ENCODE measurements at regions not wholly inside any gene's neighbourhood (a gene's known extent, or its start where the extent isn't known, plus 50 kb on each side); places are given as distances from the start of the nearest gene placed in this dataset.

GRCh38 chr10:129136951-129137350, 330.1 kb upstream of the MGMT start:
- intact Hi-C loops (cut with micrococcal nuclease) = no loop called here
- Histone ChIP-seq H4K20me1 (ENCODE audit: insufficient read depth) (no peaks in the 10 kb centered on the region), H2AFZ (ENCODE audit: low read depth, low read length, poor library complexity, severe bottlenecking) (no peak overlapping the region), H3K4me3 (replicated peaks in 1 of 2; ENCODE audit: low read depth in 1 of 2, low read length in 2 of 2) (no peak overlapping the region), H3K36me3 (ENCODE audit: control insufficient read depth in 1 of 2, insufficient read depth in 2 of 2, low read length in 2 of 2) (no peaks in the 10 kb centered on the region), H3K9me2 (ENCODE audit: insufficient read depth) (no peaks in the 10 kb centered on the region), H3K4me1 (ENCODE audit: control insufficient read depth in 1 of 2, insufficient read depth in 2 of 2, low read length in 2 of 2) (no peaks in the 10 kb centered on the region), H3K27ac (ENCODE audit: low read depth, low read length) (no peak overlapping the region), H3K9me3 (ENCODE audit: control insufficient read depth in 1 of 2, insufficient read depth in 1 of 2, low read depth in 1 of 2, low read length in 2 of 2) (peaks cover 0 to 3% of the 10 kb centered on the region in 2 experiments; a peak in 2 of 4 replicates), H3K9ac (ENCODE audit: low read length) (no peak overlapping the region), H3K27me3 (ENCODE audit: insufficient read depth, low read length) (no peaks in the 10 kb centered on the region), H3K4me2 (ENCODE audit: low read length) (no peak overlapping the region), H3K79me2 (ENCODE audit: insufficient read depth, low read length) (no peaks in the 10 kb centered on the region)
- no TSS peak for BruUV-seq (replicated peaks)
- ChIA-PET POLR2A (no interaction called here), RAD21 (ENCODE audit: low non-redundant PET in 1 of 2, low total read pairs in 2 of 2, uncharacterized antibody in 2 of 2, unreplicated experiment in 2 of 2) (no interaction called here), CTCF (no interaction called here)
- ATAC-seq (no peak), DNase-seq (ENCODE audit: low read depth, low spot score) (no peak)
- TF ChIP-seq TCF7L2 (IDR thresholded peaks at IDR 0.05; ENCODE audit: borderline replicate concordance, extremely low read depth, insufficient read depth, insufficient read length) = no peak
- TF ChIP-seq ELF1 (IDR thresholded peaks at IDR 0.05; ENCODE audit: borderline replicate concordance, low read depth) = no peak
- no peak for TF ChIP-seq POLR2AphosphoS5 (IDR thresholded peaks at IDR 0.05; ENCODE audit: low read depth, low read length)
- TF ChIP-seq CTCF (IDR thresholded peaks at IDR 0.05 in 2 of 3, conservative IDR thresholded peaks at IDR 0.05 in 1 of 3; ENCODE audit: borderline replicate concordance in 1 of 3, insufficient read depth in 1 of 3, low read depth in 2 of 3, low read length in 2 of 3) = no peak
- no peak for TF ChIP-seq ATF3 (IDR thresholded peaks at IDR 0.05)
- no peak for TF ChIP-seq EGR1 (IDR thresholded peaks at IDR 0.05; ENCODE audit: low read depth)
- TF ChIP-seq JUND (IDR thresholded peaks at IDR 0.05) = no peak
- TF ChIP-seq, protein P1, sequence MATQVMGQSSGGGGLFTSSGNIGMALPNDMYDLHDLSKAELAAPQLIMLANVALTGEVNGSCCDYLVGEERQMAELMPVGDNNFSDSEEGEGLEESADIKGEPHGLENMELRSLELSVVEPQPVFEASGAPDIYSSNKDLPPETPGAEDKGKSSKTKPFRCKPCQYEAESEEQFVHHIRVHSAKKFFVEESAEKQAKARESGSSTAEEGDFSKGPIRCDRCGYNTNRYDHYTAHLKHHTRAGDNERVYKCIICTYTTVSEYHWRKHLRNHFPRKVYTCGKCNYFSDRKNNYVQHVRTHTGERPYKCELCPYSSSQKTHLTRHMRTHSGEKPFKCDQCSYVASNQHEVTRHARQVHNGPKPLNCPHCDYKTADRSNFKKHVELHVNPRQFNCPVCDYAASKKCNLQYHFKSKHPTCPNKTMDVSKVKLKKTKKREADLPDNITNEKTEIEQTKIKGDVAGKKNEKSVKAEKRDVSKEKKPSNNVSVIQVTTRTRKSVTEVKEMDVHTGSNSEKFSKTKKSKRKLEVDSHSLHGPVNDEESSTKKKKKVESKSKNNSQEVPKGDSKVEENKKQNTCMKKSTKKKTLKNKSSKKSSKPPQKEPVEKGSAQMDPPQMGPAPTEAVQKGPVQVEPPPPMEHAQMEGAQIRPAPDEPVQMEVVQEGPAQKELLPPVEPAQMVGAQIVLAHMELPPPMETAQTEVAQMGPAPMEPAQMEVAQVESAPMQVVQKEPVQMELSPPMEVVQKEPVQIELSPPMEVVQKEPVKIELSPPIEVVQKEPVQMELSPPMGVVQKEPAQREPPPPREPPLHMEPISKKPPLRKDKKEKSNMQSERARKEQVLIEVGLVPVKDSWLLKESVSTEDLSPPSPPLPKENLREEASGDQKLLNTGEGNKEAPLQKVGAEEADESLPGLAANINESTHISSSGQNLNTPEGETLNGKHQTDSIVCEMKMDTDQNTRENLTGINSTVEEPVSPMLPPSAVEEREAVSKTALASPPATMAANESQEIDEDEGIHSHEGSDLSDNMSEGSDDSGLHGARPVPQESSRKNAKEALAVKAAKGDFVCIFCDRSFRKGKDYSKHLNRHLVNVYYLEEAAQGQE (IDR thresholded peaks at IDR 0.05; ENCODE audit: low read depth) = no peak
- TF ChIP-seq ZBTB33 (IDR thresholded peaks at IDR 0.05; ENCODE audit: extremely low read depth, insufficient replicate concordance, low read length) = no peak
- TF ChIP-seq EZH2phosphoT487 (IDR thresholded peaks at IDR 0.05; ENCODE audit: borderline replicate concordance) = no peak
- no peak for TF ChIP-seq SIN3A (IDR thresholded peaks at IDR 0.05; ENCODE audit: low read depth)
- TF ChIP-seq ZNF274 (IDR thresholded peaks at IDR 0.05; ENCODE audit: low read depth, low read length) = no peak
- TF ChIP-seq FOSL1 (IDR thresholded peaks at IDR 0.05; ENCODE audit: low read depth) = no peak
- TF ChIP-seq ZFX (IDR thresholded peaks at IDR 0.05) = no peak
- TF ChIP-seq CEBPB (IDR thresholded peaks at IDR 0.05; ENCODE audit: low read depth) = no peak
- no peak for TF ChIP-seq MAX (IDR thresholded peaks at IDR 0.05)
- no peak for TF ChIP-seq RAD21 (IDR thresholded peaks at IDR 0.05; ENCODE audit: low read depth)
